ENCODE measurements at regions not wholly inside any gene's neighbourhood (a gene's known extent, or its start where the extent isn't known, plus 50 kb on each side); places are given as distances from the start of the nearest gene placed in this dataset.

- Histone ChIP-seq H2BK5ac (ENCODE audit: low read depth, low read length) (no peak overlapping the region), H3K23me2 (ENCODE audit: low read depth, low read length) (no peaks in the 10 kb centered on the region), H2AK5ac (ENCODE audit: low read depth, low read length) (no peak overlapping the region), H3K23ac (ENCODE audit: insufficient read length) (no peak overlapping the region), H3K4ac (replicated peaks; ENCODE audit: insufficient read length, low read depth, low read length) (no peak overlapping the region), H3K27ac (ENCODE audit: low read depth, low read length) (no peak overlapping the region), H4K20me1 (replicated peaks in 1 of 2; ENCODE audit: control insufficient read depth in 1 of 2, insufficient read depth in 2 of 2, low read length in 2 of 2) (no peaks in the 10 kb centered on the region), H3K27me3 (replicated peaks in 1 of 4; ENCODE audit: control insufficient read depth in 3 of 4, extremely low read depth in 1 of 4, insufficient read depth in 3 of 4, low read length in 3 of 4) (no peaks in the 10 kb centered on the region), H3K14ac (ENCODE audit: insufficient read length) (no peak overlapping the region), H4K5ac (ENCODE audit: insufficient read length, low read depth, low read length) (no peak overlapping the region), H3K4me2 (ENCODE audit: insufficient read depth in 1 of 2, low read depth in 2 of 2, low read length in 2 of 2) (no peak overlapping the region; a peak in 1 of 4 replicates), H4K91ac (replicated peaks; ENCODE audit: insufficient read length, low read length) (no peak overlapping the region), H3K56ac (replicated peaks; ENCODE audit: insufficient read length, low read depth, low read length) (no peak overlapping the region), H4K8ac (ENCODE audit: extremely low read depth, insufficient read depth, low read length) (no peak overlapping the region), H3K9me3 (ENCODE audit: insufficient read depth in 2 of 2, low read depth in 1 of 2, low read length in 1 of 2) (peaks cover 5 to 6% of the 10 kb centered on the region in 2 experiments; a peak in 2 of 4 replicates), H3K79me1 (ENCODE audit: low read depth, low read length) (no peaks in the 10 kb centered on the region), H3K9ac (replicated peaks in 1 of 4; ENCODE audit: extremely low read depth in 1 of 4, low read depth in 3 of 4, low read length in 3 of 4) (no peak overlapping the region), H3K4me1 (replicated peaks in 1 of 4; ENCODE audit: control insufficient read depth in 3 of 4, insufficient read depth in 4 of 4, low read length in 3 of 4) (peaks cover 0 to 3% (median under 1%) of the 10 kb centered on the region in 4 experiments; a peak in 2 of 7 replicates), H3K79me2 (ENCODE audit: control insufficient read depth in 1 of 2, insufficient read depth in 2 of 2, low read length in 2 of 2) (no peaks in the 10 kb centered on the region), H2BK20ac (ENCODE audit: low read length) (0 out of 2 replicates have a peak overlapping the region, but pooled peaks have one; percentile 62), H2BK15ac (ENCODE audit: low read length) (no peak overlapping the region), H3K4me3 (ENCODE audit: extremely low read depth in 1 of 4, insufficient read depth in 2 of 4, low read depth in 3 of 4, low read length in 4 of 4) (no peak overlapping the region), H2AFZ (ENCODE audit: low read length) (no peak overlapping the region), H3K36me3 (ENCODE audit: control insufficient read depth in 2 of 4, insufficient read depth in 4 of 4, low read length in 3 of 4) (peaks cover 0 to 2% (median 0%) of the 10 kb centered on the region in 4 experiments; a peak in 2 of 8 replicates), H2BK120ac (replicated peaks; ENCODE audit: low read depth, low read length) (peak overlapping the region; percentile 70), H3K18ac (ENCODE audit: extremely low read depth, low read length) (0 out of 2 replicates have a peak overlapping the region, but pooled peaks have one; percentile 10), H2BK12ac (ENCODE audit: low read depth, low read length) (peak overlapping the region; percentile 92; the same call in 1 of the 2 replicates)
- TF ChIP-seq BRCA1 (IDR thresholded peaks at IDR 0.05; ENCODE audit: low read depth, low read length), result no peak
- TF ChIP-seq GABPA (IDR thresholded peaks at IDR 0.05; ENCODE audit: borderline replicate concordance, insufficient read depth, low read length), result no peak
- no peak for TF ChIP-seq HDAC2 (IDR thresholded peaks at IDR 0.05; ENCODE audit: borderline replicate concordance in 1 of 2, low read depth in 2 of 2, low read length in 2 of 2)
- no peak for TF ChIP-seq PHF8 (conservative IDR thresholded peaks at IDR 0.05; ENCODE audit: low read depth, low read length)
- no peak for TF ChIP-seq TAF7 (optimal IDR thresholded peaks at IDR 0.05; ENCODE audit: borderline replicate concordance, low read depth, low read length)
- TF ChIP-seq TCF12 (IDR thresholded peaks at IDR 0.05; ENCODE audit: low read depth, low read length), result no peak
- TF ChIP-seq EZH2 (IDR thresholded peaks at IDR 0.05; ENCODE audit: low read depth, low read length, severe bottlenecking), result no peak
- no peak for TF ChIP-seq POLR2AphosphoS5 (IDR thresholded peaks at IDR 0.05; ENCODE audit: low read depth, low read length)
- no peak for TF ChIP-seq EP300 (IDR thresholded peaks at IDR 0.05; ENCODE audit: borderline replicate concordance in 1 of 2, low read depth in 2 of 2, low read length in 2 of 2)
- no peak for TF ChIP-seq SP1 (IDR thresholded peaks at IDR 0.05; ENCODE audit: low read depth, low read length)
- no peak for TF ChIP-seq ATF3 (IDR thresholded peaks at IDR 0.05; ENCODE audit: insufficient read depth, low read depth, low read length)
- no peak for TF ChIP-seq JUN (IDR thresholded peaks at IDR 0.05; ENCODE audit: low read depth, low read length)
- TF ChIP-seq FOSL1 (IDR thresholded peaks at IDR 0.05; ENCODE audit: insufficient read depth, low read depth, low read length), result no peak
- TF ChIP-seq POLR2A (IDR thresholded peaks at IDR 0.05; ENCODE audit: control extremely low read depth in 1 of 2, low read depth in 2 of 2, low read length in 2 of 2), result no peak
- CTCF ChIA-PET (ENCODE audit: partially characterized antibody), result no interaction called here
- POLR2A ChIA-PET (ENCODE audit: partially characterized antibody), result no interaction called here
- no peak for FAIRE-seq
- DNase-seq (ENCODE audit: low read depth in 1 of 2, low spot score in 2 of 2), result no peak
- WGBS, 2 experiments (ENCODE audit: extremely low coverage in 1 of 2, insufficient coverage in 1 of 2, insufficient read length in 1 of 2, insufficient replicate concordance in 2 of 2, low coverage in 1 of 2, low lambda C conversion rate in 2 of 2, missing lambda C conversion rate in 1 of 2), result 77% methylated on average over 2 of the region's 2 CpGs; no CpG with 5 or more reads in 1 of the 2 experiments
These were observed 495.4 kb upstream of the POM121L12 start for GRCh38 chr7:52540041-52540440.

All from H1 (cell line).